ENCODE measurements at regions not wholly inside any gene's neighbourhood (a gene's known extent, or its start where the extent isn't known, plus 50 kb on each side); places are given as distances from the start of the nearest gene placed in this dataset.

GRCh38 chr5:6058055-6058715 lies 320.2 kb downstream of the MED10 start:
- TF ChIP-seq POLR2A (IDR thresholded peaks at IDR 0.05; ENCODE audit: low read depth, low read length) (no peak), TAF1 (IDR thresholded peaks at IDR 0.05; ENCODE audit: borderline replicate concordance, low read depth, low read length) (no peak)

Measured in GM12892 (cell line).